ENCODE measurements at regions not wholly inside any gene's neighbourhood (a gene's known extent, or its start where the extent isn't known, plus 50 kb on each side); places are given as distances from the start of the nearest gene placed in this dataset.

- TF ChIP-seq TCF7L2 (IDR thresholded peaks at IDR 0.05; ENCODE audit: low read depth, low read length) (no peak), POLR2A (IDR thresholded peaks at IDR 0.05; ENCODE audit: insufficient read depth in 1 of 2, low read depth in 2 of 2, low read length in 2 of 2) (no peak), EZH2 (conservative IDR thresholded peaks at IDR 0.05; ENCODE audit: low read depth, low read length) (no peak), ETV5 (CRISPR knock-in tag; IDR thresholded peaks at IDR 0.05; ENCODE audit: borderline replicate concordance) (no peak), KDM1A (CRISPR knock-in tag; IDR thresholded peaks at IDR 0.05) (no peak), ZNF724P (CRISPR knock-in tag; IDR thresholded peaks at IDR 0.05; ENCODE audit: borderline replicate concordance) (no peak), ZBTB8A (CRISPR knock-in tag; IDR thresholded peaks at IDR 0.05; ENCODE audit: borderline replicate concordance, low read depth) (no peak)
These were observed 78.1 kb upstream of the UNC5A start for GRCh38 chr5:176732306-176732705.

Measured in HepG2 (cell line).